ENCODE measurements at regions not wholly inside any gene's neighbourhood (a gene's known extent, or its start where the extent isn't known, plus 50 kb on each side); places are given as distances from the start of the nearest gene placed in this dataset.

DNA sequence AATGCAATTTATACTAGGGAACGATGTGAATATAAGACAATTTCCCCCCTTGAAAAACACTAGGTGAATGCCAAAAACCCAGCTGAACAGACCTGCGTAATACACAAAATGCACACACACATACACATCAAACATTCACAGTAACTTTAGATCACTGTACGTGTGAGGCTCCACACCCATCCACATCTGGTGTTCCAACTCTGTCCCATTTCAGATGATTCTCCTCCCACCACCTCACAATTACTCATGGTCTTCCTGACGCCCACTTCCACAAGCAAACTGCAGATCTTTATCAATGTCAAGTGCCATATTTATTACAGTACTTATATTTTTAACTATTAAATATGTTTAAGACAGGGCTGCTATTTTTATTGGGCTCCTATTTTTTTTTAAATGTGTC is 57.8 kb upstream of the TENM4 start:
- intact Hi-C loops (cut with DNase I), result no loop called here
- Histone ChIP-seq H3K4me3 (no peak overlapping the region), H3K4me1 (replicated peaks in 1 of 2) (no peaks in the 10 kb centered on the region), H3K9me3 (replicated peaks in 1 of 3) (no peaks in the 10 kb centered on the region), H3K27ac (no peak overlapping the region), H3K36me3 (replicated peaks in 1 of 2) (no peaks in the 10 kb centered on the region), H3K27me3 (no peaks in the 10 kb centered on the region)
- 64 to 76% (median 70%) methylated on average over 4 of the region's 4 CpGs for WGBS, 4 donors
- DNase-seq, result no peak
- TF ChIP-seq, protein P1, sequence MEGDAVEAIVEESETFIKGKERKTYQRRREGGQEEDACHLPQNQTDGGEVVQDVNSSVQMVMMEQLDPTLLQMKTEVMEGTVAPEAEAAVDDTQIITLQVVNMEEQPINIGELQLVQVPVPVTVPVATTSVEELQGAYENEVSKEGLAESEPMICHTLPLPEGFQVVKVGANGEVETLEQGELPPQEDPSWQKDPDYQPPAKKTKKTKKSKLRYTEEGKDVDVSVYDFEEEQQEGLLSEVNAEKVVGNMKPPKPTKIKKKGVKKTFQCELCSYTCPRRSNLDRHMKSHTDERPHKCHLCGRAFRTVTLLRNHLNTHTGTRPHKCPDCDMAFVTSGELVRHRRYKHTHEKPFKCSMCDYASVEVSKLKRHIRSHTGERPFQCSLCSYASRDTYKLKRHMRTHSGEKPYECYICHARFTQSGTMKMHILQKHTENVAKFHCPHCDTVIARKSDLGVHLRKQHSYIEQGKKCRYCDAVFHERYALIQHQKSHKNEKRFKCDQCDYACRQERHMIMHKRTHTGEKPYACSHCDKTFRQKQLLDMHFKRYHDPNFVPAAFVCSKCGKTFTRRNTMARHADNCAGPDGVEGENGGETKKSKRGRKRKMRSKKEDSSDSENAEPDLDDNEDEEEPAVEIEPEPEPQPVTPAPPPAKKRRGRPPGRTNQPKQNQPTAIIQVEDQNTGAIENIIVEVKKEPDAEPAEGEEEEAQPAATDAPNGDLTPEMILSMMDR (IDR thresholded peaks at IDR 0.05), result no peak
- TF ChIP-seq POLR2A (IDR thresholded peaks at IDR 0.05), result no peak

- Histone ChIP-seq H3K27ac (no peak overlapping the region), H3K9me3 (replicated peaks in 1 of 3) (no peaks in the 10 kb centered on the region), H3K27me3 (no peaks in the 10 kb centered on the region), H3K36me3 (replicated peaks in 1 of 2) (no peaks in the 10 kb centered on the region), H3K4me3 (no peak overlapping the region), H3K4me1 (replicated peaks in 1 of 2) (no peaks in the 10 kb centered on the region)
- 29 to 40% (median 36%) methylated on average over 6 to 11 of the region's 11 CpGs for WGBS, 4 donors
- no peak for TF ChIP-seq POLR2A (IDR thresholded peaks at IDR 0.05)
- TF ChIP-seq, protein P1 (IDR thresholded peaks at IDR 0.05), result peak; percentile 82 to 86 (median 84)
- intact Hi-C loops (cut with DNase I), result loop anchor here in 1 of 2 donors (2.0 kb wide), 1 partner anchor 93 kb away; no protein-coding TSS in a partner anchor
- DNase-seq, result peak; percentile 73 to 86 (median 78)
These were observed 52.8 kb upstream of the TENM4 start for GRCh38 chr11:79493555-79494171.

GRCh38 chr11:79492008-79492407 is 51.2 kb upstream of the TENM4 start:
- WGBS, 4 donors, result 56 to 68% (median 61%) methylated on average over 4 of the region's 4 CpGs
- intact Hi-C loops (cut with DNase I), result loop anchor here in 1 of 2 donors (2.0 kb wide), 1 partner anchor 91 kb away; no protein-coding TSS in a partner anchor
- TF ChIP-seq, protein P1 (IDR thresholded peaks at IDR 0.05), result no peak
- TF ChIP-seq POLR2A (IDR thresholded peaks at IDR 0.05), result no peak

More at GRCh38 chr11:79492008-79492407, 51.2 kb upstream of the TENM4 start:
- Histone ChIP-seq H3K4me1 (replicated peaks in 1 of 2) (no peaks in the 10 kb centered on the region), H3K9me3 (replicated peaks in 1 of 3) (no peaks in the 10 kb centered on the region), H3K27me3 (no peaks in the 10 kb centered on the region), H3K27ac (no peak overlapping the region), H3K4me3 (no peak overlapping the region), H3K36me3 (replicated peaks in 1 of 2) (no peaks in the 10 kb centered on the region)
- DNase-seq, result peak in 3 of 7 donors; percentile 18 to 26 (median 20)

Small RNA genes in the stretch of these regions (microRNA-seq; reads per million reads assigned to microRNA genes)
- 0 reads per million in 3 donors for gene MIR4300

Small RNA genes in the stretch of these regions (small RNA-seq; reads per million reads assigned to genes)
- gene AP002802.2 (0 reads per million in 2 donors), gene MIR4300 (0 reads per million in 2 donors), gene MTND4LP18 (0 reads per million in 2 donors), gene RNU6-544P (0 reads per million in 2 donors)

Data from adrenal gland (tissue), 9 donors.